GM20000 (cell line): ENCODE measurements at regions not wholly inside any gene's neighbourhood (a gene's known extent, or its start where the extent isn't known, plus 50 kb on each side); places are given as distances from the start of the nearest gene placed in this dataset.

Source experiments
- DNase-seq: peaks from one replicate; pipeline ENCODE4 v3.0.0; 2012; ENCODE audit warnings: low spot score
- CTCF ChIP-seq: IDR thresholded peaks from 2 replicates; pipeline ENCODE4 v1.5.1; 2012; ENCODE audit warnings: mild to moderate bottlenecking, control low read depth; ENCODE audit errors: extremely low read depth, missing control alignments

- DNase-seq, result no peak
Observed at GRCh38 chr2:65566617-65567016, 134.2 kb upstream of the SPRED2 start.

GRCh38 chr2:65565681-65566080 is 133.3 kb upstream of the SPRED2 start:
- DNase-seq, result no peak
- TF ChIP-seq CTCF, result no peak

More at GRCh38 chr2:65566617-65567016, 134.2 kb upstream of the SPRED2 start:
- TF ChIP-seq CTCF, result no peak

GRCh38 chr2:65564299-65564698 is 131.9 kb upstream of the SPRED2 start:
- DNase-seq, result no peak
- no peak for TF ChIP-seq CTCF

GRCh38 chr2:65562890-65563289 is 130.5 kb upstream of the SPRED2 start:
- DNase-seq, result no peak
- TF ChIP-seq CTCF, result no peak

- TF ChIP-seq CTCF, result no peak
- no peak for DNase-seq
Observed at GRCh38 chr2:65558743-65559142, 126.3 kb upstream of the SPRED2 start.

- DNase-seq, result no peak
Observed at GRCh38 chr2:65557616-65558573, 125.5 kb upstream of the SPRED2 start.

More at GRCh38 chr2:65557616-65558573, 125.5 kb upstream of the SPRED2 start:
- TF ChIP-seq CTCF, result no peak
